GM23338 (cell line): ENCODE measurements at regions not wholly inside any gene's neighbourhood (a gene's known extent, or its start where the extent isn't known, plus 50 kb on each side); places are given as distances from the start of the nearest gene placed in this dataset.

Experiments
- ATAC-seq: fragments of 200-7000 bp; cut with Tn5 transposase; 3 replicates; pipeline ENCODE4 v1.9.1; 2020
- DNase-seq: peaks from one replicate; pipeline ENCODE4 v3.0.0-alpha.2; 2015; ENCODE audit warnings: low spot score
- H2AFZ ChIP-seq: fragments of 200-600 bp; sonication (generic); 2 replicates; pipeline ENCODE4 v1.8.0; 2016; ENCODE audit warnings: antibody characterized with exemption, mild to moderate bottlenecking, moderate library complexity
- H3F3A ChIP-seq: fragments of 200-600 bp; sonication (generic); replicated peaks from 2 replicates; pipeline ENCODE4 v1.8.0; 2017; ENCODE audit warnings: antibody characterized with exemption, mixed run types, low read depth
- H3K27ac ChIP-seq: fragments of 200-600 bp; sonication (generic); 2 replicates; pipeline ENCODE4 v1.6.1; 2016; ENCODE audit warnings: low read depth
- H3K27me3 ChIP-seq: fragments of 200-600 bp; sonication (generic); 2 replicates; pipeline ENCODE4 v1.8.0; 2016; ENCODE audit warnings: mild to moderate bottlenecking, mixed run types, moderate library complexity; ENCODE audit not compliant: insufficient read depth
- H3K36me3 ChIP-seq: fragments of 200-600 bp; sonication (generic); 2 replicates; pipeline ENCODE4 v1.8.0; 2016; ENCODE audit warnings: mild to moderate bottlenecking; ENCODE audit not compliant: insufficient read depth
- H3K4me1 ChIP-seq: fragments of 200-600 bp; sonication (generic); 2 replicates; pipeline ENCODE4 v1.8.0; 2016; ENCODE audit warnings: mild to moderate bottlenecking, moderate library complexity; ENCODE audit not compliant: insufficient read depth
- H3K4me2 ChIP-seq: fragments of 200-600 bp; sonication (generic); 2 replicates; pipeline ENCODE4 v1.7.1; 2017; ENCODE audit warnings: mixed run types
- H3K4me3 ChIP-seq: fragments of 200-600 bp; sonication (generic); 2 replicates; pipeline ENCODE4 v1.6.1; 2016; ENCODE audit warnings: mixed run types
- H3K79me2 ChIP-seq: fragments of 200-600 bp; sonication (generic); replicated peaks from 2 replicates; pipeline ENCODE4 v1.8.0; 2017; ENCODE audit warnings: mild to moderate bottlenecking; ENCODE audit not compliant: insufficient read depth
- H3K9me2 ChIP-seq: fragments of 200-600 bp; sonication (generic); 2 replicates; pipeline ENCODE4 v1.8.0; 2017; ENCODE audit not compliant: insufficient read depth
- H4K20me1 ChIP-seq: fragments of 200-600 bp; sonication (generic); replicated peaks from 2 replicates; pipeline ENCODE4 v1.8.0; 2017; ENCODE audit warnings: mild to moderate bottlenecking; ENCODE audit not compliant: insufficient read depth
- H3K27ac Mint-ChIP-seq: 2 replicates; pipeline ENCODE4 v1.8.0; 2020; ENCODE audit warnings: inconsistent platforms, mild to moderate bottlenecking, moderate library complexity, mixed read lengths
- H3K27me3 Mint-ChIP-seq: 3 replicates; pipeline ENCODE4 v1.8.0; 2022; ENCODE audit warnings: low read depth, mild to moderate bottlenecking, moderate library complexity, mixed read lengths, inconsistent platforms; ENCODE audit not compliant: insufficient read depth, poor library complexity
- H3K36me3 Mint-ChIP-seq: 3 replicates; pipeline ENCODE4 v1.8.0; 2021; ENCODE audit warnings: low read depth, mild to moderate bottlenecking, inconsistent platforms, moderate library complexity, mixed read lengths
- H3K4me1 Mint-ChIP-seq: 3 replicates; pipeline ENCODE4 v1.8.0; 2020; ENCODE audit warnings: mild to moderate bottlenecking, inconsistent platforms, mixed read lengths
- H3K4me3 Mint-ChIP-seq: 3 replicates; pipeline ENCODE4 v1.8.0; 2021; ENCODE audit warnings: moderate library complexity, mild to moderate bottlenecking, inconsistent platforms, mixed read lengths
- H3K9me3 Mint-ChIP-seq: 3 replicates; pipeline ENCODE4 v1.8.0; 2020; ENCODE audit warnings: moderate library complexity, mild to moderate bottlenecking, inconsistent platforms, mixed read lengths
- CREB1 ChIP-seq: fragments of 250-450 bp; sonication (Bioruptor Pico); IDR thresholded peaks from 2 replicates; pipeline ENCODE4 v1.5.0; 2020; ENCODE audit warnings: low read depth, mild to moderate bottlenecking, moderate library complexity
- EZH2 ChIP-seq: fragments of 200-600 bp; sonication (generic); IDR thresholded peaks from one replicate; pipeline ENCODE4 v1.8.0; 2017; ENCODE audit warnings: antibody characterized with exemption, mild to moderate bottlenecking, low read depth; ENCODE audit not compliant: unreplicated experiment
- JUNB ChIP-seq: IDR thresholded peaks from one replicate; pipeline ENCODE4 v1.6.1; 2016; ENCODE audit warnings: antibody characterized with exemption; ENCODE audit not compliant: unreplicated experiment
- NANOG ChIP-seq: IDR thresholded peaks from 2 replicates; pipeline ENCODE4 v1.6.1; 2016; ENCODE audit warnings: antibody characterized with exemption, borderline replicate concordance
- POLR2AphosphoS5 ChIP-seq: IDR thresholded peaks from 2 replicates; pipeline ENCODE4 v1.6.1; 2016; ENCODE audit warnings: antibody characterized with exemption, low read depth
- REST ChIP-seq: IDR thresholded peaks from one replicate; pipeline ENCODE4 v1.6.1; 2018; ENCODE audit warnings: antibody characterized with exemption; ENCODE audit not compliant: unreplicated experiment
- ZNF331 ChIP-seq: fragments of 250-450 bp; sonication (Bioruptor Pico); IDR thresholded peaks from 2 replicates; pipeline ENCODE4 v1.5.0; 2020; ENCODE audit warnings: low read depth, mild to moderate bottlenecking, moderate library complexity
- ZNF462 ChIP-seq: fragments of 250-450 bp; sonication (Bioruptor Pico); IDR thresholded peaks from 2 replicates; pipeline ENCODE4 v1.5.0; 2020; ENCODE audit warnings: mild to moderate bottlenecking, moderate library complexity

GRCh38 chr5:40384782-40385390 lies 294.8 kb upstream of the PTGER4 start:
- no peak overlapping the region for H3K4me3 ChIP-seq
- Mint-ChIP-seq H3K27ac (no peak overlapping the region), H3K4me1 (peaks cover 23% of the 10 kb centered on the region; the same call in 2 of the 3 replicates), H3K4me3 (no peak overlapping the region), H3K27me3 (no peaks in the 10 kb centered on the region), H3K36me3 (no peaks in the 10 kb centered on the region), H3K9me3 (no peaks in the 10 kb centered on the region)
- ATAC-seq: no peak
- no peaks in the 10 kb centered on the region for H3K27me3 ChIP-seq
- no peak for DNase-seq
- H3K79me2 ChIP-seq: no peaks in the 10 kb centered on the region
- no peak overlapping the region for H3K27ac ChIP-seq
- H3K4me1 ChIP-seq: peaks cover 12% of the 10 kb centered on the region; the same call in 1 of the 2 replicates
- no peaks in the 10 kb centered on the region for H4K20me1 ChIP-seq
- no peak for TF ChIP-seq ZNF331 (CRISPR knock-in tag)
- no peak for TF ChIP-seq CREB1
- TF ChIP-seq POLR2AphosphoS5: no peak
- no peak for TF ChIP-seq REST
- no peak for TF ChIP-seq NANOG
- TF ChIP-seq EZH2: no peak
- TF ChIP-seq JUNB: no peak
- no peak for TF ChIP-seq ZNF462
- no peak overlapping the region for H2AFZ ChIP-seq
- H3F3A ChIP-seq: no peaks in the 10 kb centered on the region
- no peak overlapping the region for H3K4me2 ChIP-seq
- H3K36me3 ChIP-seq: no peaks in the 10 kb centered on the region
- H3K9me2 ChIP-seq: no peaks in the 10 kb centered on the region
